NCI-H510A (cell line): ENCODE measurements at regions not wholly inside any gene's neighbourhood (a gene's known extent, or its start where the extent isn't known, plus 50 kb on each side); places are given as distances from the start of the nearest gene placed in this dataset.

Experiments
- DNase-seq: peaks from one replicate; lab custom pipeline; 2025; lab: John Stamatoyannopoulos, UW

GRCh38 chr18:46295416-46295815 is 191.2 kb downstream of the HAUS1 start:
- DNase-seq, result no peak

DNA sequence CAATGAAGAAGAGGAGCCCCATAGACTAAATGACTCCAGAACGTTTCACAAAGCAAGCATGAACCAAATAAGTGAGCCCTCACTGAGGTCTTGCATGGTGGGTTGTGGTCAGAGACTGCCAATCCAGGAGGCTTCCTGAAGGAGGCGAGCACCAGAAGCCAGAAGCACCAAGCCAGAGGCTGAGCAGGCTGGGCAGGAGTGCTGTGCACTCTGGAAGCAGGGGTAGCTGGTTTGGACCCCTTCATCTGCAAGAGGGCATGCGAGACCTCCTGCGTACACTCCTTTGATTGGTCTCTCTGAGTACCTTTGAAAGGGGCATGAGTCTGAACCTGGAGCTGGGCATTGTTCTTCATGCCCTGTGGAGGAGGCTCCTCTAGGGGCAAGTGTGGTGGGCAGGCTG is 192.5 kb downstream of the HAUS1 start:
- no peak for DNase-seq

DNA sequence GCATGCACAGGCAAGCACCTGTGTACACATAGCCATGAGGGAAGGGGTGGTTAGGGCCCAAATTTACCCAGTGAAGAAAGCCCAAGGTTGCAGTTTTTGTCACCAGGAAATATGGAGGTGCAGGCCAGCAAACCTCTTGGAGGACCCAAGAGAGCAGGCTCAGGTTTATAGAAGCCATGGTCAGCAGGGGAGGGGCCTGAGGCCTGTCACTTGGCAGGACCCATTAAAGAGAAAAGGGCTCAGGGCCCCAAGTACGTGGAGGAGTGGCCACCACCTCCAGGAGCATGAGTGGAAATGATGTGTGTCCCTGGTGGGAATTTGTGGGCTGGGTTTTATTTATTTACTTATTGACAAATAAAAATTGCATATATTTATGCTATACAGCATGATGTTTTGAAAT is 192.9 kb downstream of the HAUS1 start:
- DNase-seq, result no peak

DNA sequence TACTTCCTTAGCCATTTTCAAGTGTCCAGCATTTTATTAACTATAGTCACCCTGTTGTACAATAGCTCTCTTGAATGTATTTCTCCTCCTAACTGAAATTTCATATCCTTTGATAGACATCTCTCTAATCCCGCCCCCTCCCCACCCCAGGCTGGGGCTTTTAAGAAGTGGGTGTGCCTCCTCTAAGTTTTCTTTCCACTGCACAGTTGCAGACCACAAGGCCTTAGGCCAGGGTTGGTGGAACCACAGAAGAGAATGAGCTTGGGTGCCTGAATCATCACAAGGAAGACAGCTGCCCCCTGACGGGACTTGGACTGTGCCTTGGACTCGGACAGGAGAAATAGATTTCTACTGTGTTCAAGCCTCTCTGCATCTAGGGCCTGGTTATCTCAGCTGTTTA is 193.4 kb downstream of the HAUS1 start:
- no peak for DNase-seq

DNA sequence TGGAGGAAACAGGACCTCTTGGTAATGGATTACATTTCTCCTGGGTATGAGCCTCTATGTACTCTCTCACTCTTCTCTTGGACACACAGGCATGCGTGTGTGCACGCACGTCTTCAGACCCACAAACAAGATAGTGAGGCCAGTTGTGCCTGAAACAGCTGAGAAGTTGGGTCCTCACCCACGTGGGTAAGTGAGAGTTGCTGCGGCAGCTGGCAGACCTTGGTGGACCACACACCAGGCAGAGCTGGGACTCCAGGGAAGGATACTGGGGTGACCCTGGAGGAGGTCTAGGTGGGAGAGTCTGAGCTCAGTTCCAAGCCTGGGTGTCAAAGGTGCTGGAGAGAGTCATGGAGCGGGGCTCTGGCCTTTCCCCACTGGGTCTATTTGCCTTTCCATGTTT is 194.3 kb downstream of the HAUS1 start:
- DNase-seq, result no peak

GRCh38 chr18:46299465-46300008 is 195.4 kb downstream of the HAUS1 start:
- DNase-seq, result no peak

GRCh38 chr18:46301081-46301480 is 196.9 kb downstream of the HAUS1 start:
- no peak for DNase-seq

DNA sequence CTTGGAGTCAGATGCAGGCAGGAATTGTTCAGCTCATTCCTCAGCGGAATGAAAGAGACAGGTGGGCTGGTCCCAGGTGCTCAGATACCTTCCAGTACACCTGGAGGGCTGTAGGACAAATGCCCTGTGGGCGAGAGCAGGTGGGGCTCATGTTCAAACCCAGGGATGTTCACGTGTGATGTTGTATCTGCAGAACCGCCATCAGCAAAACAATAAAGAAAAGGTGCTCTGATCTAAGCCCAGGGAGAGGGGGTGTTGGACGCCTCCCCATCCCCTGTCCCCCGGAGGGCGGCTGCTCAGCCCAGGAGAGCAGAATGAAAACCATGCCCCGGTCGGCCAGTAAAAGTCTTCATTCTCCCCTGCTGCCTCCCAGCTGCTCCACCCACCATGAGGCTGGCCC is 197.4 kb downstream of the HAUS1 start:
- no peak for DNase-seq

DNA sequence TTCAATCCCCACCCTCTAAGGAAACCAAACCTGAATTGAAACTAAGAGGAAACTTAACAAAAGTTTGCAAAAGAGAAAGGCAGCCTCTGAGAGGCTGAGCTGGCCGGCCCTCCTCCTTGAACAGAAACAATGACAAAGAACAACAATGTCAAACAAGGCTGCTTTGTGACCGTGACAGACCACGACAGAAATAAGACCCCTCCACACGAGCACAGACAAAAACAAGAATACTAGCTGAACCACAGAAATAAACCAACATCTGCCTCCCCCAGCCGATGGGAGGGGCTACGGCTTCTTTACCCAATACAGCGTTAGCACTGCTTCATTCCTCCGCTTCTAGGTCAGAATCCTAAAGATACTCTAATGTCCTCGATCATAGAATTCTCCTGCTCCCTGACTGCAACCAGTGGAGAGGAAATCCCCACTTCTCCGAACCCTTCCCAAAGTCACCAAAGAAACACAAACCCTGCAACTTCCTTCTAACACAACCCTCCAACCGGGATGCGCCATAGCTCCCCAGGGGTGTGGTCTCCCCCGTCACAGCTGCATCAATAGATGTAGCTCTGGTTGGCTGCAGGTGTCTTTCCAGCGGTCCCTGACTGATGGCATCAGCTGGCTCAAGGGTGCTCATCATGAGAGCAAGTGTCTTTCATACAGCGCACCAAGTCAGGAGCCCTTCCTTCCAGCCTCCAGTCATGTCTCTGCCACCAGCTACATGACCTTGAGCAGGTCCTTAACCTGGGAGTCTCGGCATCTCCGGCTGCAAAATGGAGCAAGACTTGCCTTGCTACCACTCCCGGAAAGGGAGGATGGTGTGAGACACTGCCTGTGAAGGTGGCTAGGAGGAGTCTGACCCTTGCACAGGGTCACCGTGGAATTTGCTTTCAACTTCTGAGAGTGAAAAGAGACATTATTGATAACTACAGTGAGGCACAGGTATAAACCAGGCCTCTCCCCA is 198.6 kb downstream of the HAUS1 start:
- DNase-seq, result peak; percentile 24

DNA sequence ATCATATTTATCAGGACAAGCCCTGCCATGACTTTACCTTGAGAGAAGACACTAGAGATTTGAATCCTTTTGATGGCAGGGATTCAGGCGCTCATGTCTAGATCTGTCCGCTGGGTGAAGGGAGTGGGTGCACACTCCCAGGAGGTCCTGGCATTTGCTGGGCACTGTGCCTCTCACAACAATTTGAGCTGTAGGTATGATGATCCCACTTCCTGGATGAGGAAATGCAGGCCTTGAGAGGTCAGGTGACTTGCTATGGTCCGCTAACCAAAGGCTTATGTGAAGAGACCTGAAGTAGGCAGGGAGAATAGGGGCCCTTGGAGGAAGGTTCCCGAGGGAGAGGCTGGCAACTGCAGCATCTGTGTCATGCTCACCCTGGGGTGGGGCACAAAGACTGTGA is 206.1 kb downstream of the HAUS1 start:
- DNase-seq, result no peak

GRCh38 chr18:46310675-46311345 is 206.6 kb downstream of the HAUS1 start:
- no peak for DNase-seq

DNA sequence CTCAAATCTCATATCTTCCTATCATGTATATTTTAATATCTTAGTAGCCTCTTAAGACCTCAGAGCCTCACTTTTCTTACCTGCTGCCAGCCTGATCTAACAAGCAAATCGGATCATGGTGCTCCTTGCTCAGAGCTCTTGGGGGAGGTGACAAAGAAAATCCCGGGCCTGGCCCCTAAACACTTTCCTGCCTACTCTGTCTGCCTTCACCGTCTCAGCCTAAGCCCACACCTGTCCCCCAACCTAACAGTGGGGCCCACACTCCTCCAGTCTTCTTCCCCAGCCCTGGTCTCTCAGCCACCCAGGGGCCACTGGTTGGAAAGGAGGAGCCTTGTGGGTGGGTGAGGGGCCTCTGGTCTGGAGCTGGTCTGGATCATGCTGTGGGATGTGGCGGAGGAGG is 207.3 kb downstream of the HAUS1 start:
- DNase-seq, result no peak

DNA sequence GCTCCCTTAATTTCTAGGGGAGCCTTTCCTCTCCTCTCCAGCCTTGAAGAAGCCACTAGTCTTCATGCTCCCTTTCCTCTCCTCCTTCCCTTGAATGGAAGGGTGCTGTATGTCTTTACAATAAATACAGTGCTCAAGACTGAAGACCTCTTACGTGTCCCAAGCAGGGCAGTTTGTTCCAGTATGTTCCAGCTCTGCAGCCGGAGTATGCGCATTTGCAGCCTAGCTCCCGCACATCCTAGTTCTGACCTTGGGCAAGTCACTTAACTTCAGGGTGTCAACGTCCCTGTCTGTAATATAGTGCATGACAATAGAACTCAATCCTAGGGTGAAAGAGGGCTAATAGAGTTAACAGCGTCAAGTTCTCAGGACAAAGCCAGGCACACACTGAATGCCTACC is 208.0 kb downstream of the HAUS1 start:
- no peak for DNase-seq

DNA sequence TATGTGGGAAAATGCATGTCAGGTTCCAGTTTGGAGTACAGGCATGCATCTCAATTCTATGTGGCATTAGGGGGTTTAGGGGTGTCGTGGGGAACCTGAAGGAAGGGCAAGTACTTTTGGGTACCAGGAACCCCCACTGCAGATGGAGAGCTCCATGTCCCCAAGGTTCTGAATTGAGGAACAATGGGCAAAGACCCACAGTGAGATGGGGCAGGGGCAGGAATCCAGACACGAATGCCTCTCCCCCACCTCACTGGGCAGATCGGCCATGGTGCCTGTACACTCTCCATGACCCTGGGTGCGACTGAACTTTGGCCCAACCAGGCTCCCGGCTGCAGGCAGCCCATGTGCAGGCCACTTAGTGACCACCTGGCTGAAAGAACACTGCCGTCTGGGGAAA is 209.3 kb downstream of the HAUS1 start:
- DNase-seq, result no peak

DNA sequence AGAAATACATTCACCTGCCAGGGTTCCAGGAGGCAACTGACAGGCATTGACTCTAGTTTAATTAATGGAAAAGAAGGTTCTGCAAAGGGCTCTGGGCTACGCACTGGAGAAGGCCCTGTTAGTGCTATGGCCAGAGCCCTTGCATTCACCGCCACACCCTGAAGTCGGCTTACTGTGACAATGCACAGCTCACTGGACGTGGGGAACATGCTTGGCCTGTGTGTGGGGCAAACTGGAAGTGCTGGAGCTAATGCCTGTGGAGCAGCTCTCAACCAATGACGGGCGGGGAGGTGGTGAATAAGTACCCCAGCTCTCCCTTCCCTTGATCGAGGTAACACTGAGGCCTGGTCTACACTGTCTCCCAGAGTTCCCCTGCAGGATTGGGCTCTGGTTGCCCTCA is 209.8 kb downstream of the HAUS1 start:
- no peak for DNase-seq

DNA sequence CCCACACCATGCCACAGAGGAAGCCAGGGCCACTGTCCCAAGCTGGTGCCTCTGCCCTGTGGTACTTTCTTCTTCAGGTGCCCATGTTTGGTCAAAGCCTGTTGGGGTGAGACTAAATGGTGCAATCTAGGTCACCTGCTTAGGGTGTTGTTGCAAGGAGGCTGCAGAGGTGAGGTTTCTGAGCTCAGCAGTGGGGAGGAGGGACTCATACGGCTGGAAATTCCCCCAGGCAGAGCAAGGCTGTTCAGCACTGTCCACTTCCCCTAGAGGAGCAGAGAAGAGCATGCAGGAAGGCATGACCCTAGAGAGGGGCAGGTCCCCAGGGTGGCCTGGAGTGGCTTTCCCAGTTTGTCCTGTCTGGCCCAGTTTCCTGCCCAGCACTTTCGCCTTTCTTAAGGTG is 211.0 kb downstream of the HAUS1 start:
- DNase-seq, result no peak

DNA sequence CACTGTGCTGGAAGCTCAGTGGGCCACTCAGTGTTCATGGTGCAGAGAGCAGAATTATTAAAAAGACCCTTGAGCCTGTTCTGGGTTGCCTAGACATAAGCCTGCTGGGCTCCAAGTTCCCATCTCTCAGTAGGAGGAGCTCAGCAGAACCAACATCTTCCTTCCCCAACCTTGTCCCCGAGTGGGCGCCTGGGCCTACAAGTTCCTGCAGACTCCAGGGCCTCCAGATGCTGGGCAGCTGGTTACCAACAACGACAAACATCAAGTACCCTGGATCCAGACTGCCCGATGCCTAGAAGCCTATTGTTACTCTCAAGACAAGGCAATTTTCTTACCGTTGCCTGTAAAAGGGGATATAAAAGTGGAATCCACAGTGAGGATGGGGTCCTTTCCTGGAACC is 214.2 kb downstream of the HAUS1 start:
- no peak for DNase-seq

DNA sequence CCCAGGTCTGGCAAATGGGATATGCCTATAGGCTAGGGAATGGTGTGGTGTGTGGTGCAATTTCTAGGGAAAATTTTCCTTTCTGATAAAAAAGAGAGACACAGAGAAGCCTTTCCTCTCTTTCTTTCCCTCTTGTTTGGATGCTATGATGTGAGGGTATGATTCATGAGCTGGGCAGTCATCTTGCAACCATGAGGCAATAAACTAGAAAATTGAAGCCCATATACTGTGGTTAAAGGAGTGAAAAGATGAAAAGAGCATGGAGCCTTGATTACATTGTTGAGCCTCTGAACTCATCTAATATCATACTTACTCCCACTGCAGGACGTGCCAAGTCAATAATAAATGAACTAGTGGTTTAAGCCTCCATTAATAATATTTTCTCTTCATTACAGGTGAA is 215.6 kb downstream of the HAUS1 start:
- DNase-seq, result no peak

DNA sequence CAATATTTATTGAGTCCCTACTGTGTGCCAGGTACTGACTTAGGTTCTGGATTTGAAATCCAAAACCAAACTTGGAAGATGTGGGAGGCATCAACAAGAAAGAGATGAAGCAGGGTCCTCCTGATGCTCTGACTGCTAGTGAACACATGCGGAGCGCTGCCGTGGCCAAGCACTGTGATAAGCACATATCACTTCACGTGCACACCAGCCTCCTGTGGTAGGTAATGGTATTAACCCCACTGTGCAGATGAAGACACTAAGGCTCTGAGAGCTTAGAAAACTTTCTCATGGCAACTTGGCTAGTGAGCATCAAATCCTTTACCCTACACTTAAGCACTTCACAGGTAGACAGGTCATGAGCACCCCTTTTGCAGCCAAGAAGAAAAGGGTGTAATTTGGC is 216.1 kb downstream of the HAUS1 start:
- DNase-seq, result no peak

GRCh38 chr18:46320928-46321711 is 216.9 kb downstream of the HAUS1 start:
- DNase-seq, result no peak

DNA sequence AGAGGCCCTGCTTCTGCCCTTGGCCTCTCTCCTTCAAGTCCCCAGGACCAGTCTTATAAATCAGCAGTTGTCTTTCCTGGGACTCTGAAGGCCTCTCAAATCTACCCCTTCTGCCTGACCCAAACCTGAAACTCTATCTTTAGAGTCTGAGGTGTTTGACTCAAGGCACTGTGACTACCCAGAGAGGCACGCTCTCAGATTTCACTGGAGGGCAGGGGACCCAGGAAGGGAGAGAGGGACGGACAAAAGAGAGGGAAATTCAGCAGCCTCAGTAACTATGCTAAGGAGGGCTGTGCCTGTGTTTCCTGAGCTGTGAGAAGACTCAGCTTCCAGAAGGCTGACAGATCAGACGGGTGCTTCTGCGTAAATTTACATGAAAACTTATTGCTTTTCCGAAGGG is 217.8 kb downstream of the HAUS1 start:
- no peak for DNase-seq

DNA sequence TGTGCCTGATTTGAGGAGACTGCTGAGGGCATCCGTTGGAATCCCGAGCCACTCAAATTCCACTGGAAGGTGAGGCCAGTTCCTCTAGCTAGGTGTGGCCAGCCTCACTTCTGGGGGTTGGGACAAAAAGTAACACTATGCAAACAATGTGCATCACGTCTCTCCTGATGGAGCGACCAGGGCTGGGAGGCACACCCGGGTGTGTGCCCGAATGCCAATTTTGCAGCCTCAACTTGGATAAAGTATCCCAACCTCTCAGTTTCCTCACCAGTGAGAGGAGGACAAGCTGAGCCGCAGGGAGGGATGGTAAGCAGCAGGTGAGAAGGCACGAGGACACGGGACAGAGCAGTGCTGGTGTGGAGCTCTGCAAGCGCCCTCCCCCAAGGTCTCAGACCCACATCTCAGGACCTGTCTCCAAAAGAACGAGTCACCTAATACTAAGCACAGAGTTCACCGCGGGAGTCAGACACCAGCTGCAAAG is 218.3 kb downstream of the HAUS1 start:
- DNase-seq, result no peak
